ENCODE measurements at regions not wholly inside any gene's neighbourhood (a gene's known extent, or its start where the extent isn't known, plus 50 kb on each side); places are given as distances from the start of the nearest gene placed in this dataset.

GRCh38 chr4:179755322-179755721, 2313.1 kb upstream of the AGA start:
- no peak for TF ChIP-seq POLR2A (IDR thresholded peaks at IDR 0.05; ENCODE audit: low read length)
- TF ChIP-seq GATA1 (IDR thresholded peaks at IDR 0.05; ENCODE audit: low read depth, low read length), result no peak

Measured in erythroblast (primary cell).